ENCODE measurements at regions not wholly inside any gene's neighbourhood (a gene's known extent, or its start where the extent isn't known, plus 50 kb on each side); places are given as distances from the start of the nearest gene placed in this dataset.

GRCh38 chr22:49011379-49011768, 816.3 kb downstream of the BRD1 start:
- Histone ChIP-seq H3K4me1 (no peaks in the 10 kb centered on the region), H3K27ac (no peak overlapping the region), H3K4me3 (no peak overlapping the region), H3K9me3 (no peaks in the 10 kb centered on the region), H3K36me3 (no peaks in the 10 kb centered on the region), H3K27me3 (peaks cover 0 to 26% (median 0%) of the 10 kb centered on the region in 4 donors)
- TF ChIP-seq CTCF (IDR thresholded peaks at IDR 0.05): no peak
- TF ChIP-seq POLR2A (IDR thresholded peaks at IDR 0.05): no peak
- no peak for DNase-seq
- WGBS, 2 donors: 62 to 73% methylated on average over 4 to 9 of the region's 11 CpGs
- intact Hi-C loops (cut with DNase I): loop anchor here (10.0 kb wide), 1 partner anchor 133 kb away; no protein-coding TSS in a partner anchor

GRCh38 chr22:49010901-49011300, 816.8 kb downstream of the BRD1 start:
- DNase-seq: no peak
- Histone ChIP-seq H3K4me1 (no peaks in the 10 kb centered on the region), H3K27me3 (peaks cover 0 to 24% (median 0%) of the 10 kb centered on the region in 4 donors), H3K27ac (no peak overlapping the region), H3K36me3 (no peaks in the 10 kb centered on the region), H3K4me3 (no peak overlapping the region), H3K9me3 (no peaks in the 10 kb centered on the region)
- TF ChIP-seq POLR2A (IDR thresholded peaks at IDR 0.05): no peak
- TF ChIP-seq CTCF (IDR thresholded peaks at IDR 0.05): no peak
- intact Hi-C loops (cut with DNase I): loop anchor here (10.0 kb wide), 1 partner anchor 134 kb away; no protein-coding TSS in a partner anchor
- WGBS, 2 donors: 82 to 100% methylated on average over 1 to 5 of the region's 12 CpGs

GRCh38 chr22:49010070-49010863, 817.4 kb downstream of the BRD1 start:
- no peaks in the 10 kb centered on the region for H3K4me1 ChIP-seq
- intact Hi-C loops (cut with DNase I): loop anchor here (10.0 kb wide), 1 partner anchor 135 kb away; no protein-coding TSS in a partner anchor
- peaks cover 0 to 24% (median 0%) of the 10 kb centered on the region in 4 donors for H3K27me3 ChIP-seq
- no peak overlapping the region for H3K4me3 ChIP-seq
- DNase-seq: no peak
- WGBS, 2 donors: 84 to 89% methylated on average over 14 to 20 of the region's 25 CpGs
- no peak overlapping the region for H3K27ac ChIP-seq
- H3K9me3 ChIP-seq: no peaks in the 10 kb centered on the region
- TF ChIP-seq POLR2A (IDR thresholded peaks at IDR 0.05) (no peak), CTCF (IDR thresholded peaks at IDR 0.05) (no peak)
- no peaks in the 10 kb centered on the region for H3K36me3 ChIP-seq

GRCh38 chr22:49009359-49010063, 818.2 kb downstream of the BRD1 start:
- Histone ChIP-seq H3K9me3 (no peaks in the 10 kb centered on the region), H3K4me1 (no peaks in the 10 kb centered on the region), H3K4me3 (no peak overlapping the region), H3K27ac (no peak overlapping the region), H3K27me3 (peaks cover 0 to 24% (median 0%) of the 10 kb centered on the region in 4 donors), H3K36me3 (no peaks in the 10 kb centered on the region)
- intact Hi-C loops (cut with DNase I): loop anchor here (10.0 kb wide), 1 partner anchor 135 kb away; no protein-coding TSS in a partner anchor
- no peak for TF ChIP-seq CTCF (IDR thresholded peaks at IDR 0.05)
- no peak for TF ChIP-seq POLR2A (IDR thresholded peaks at IDR 0.05)
- DNase-seq: no peak
- 75 to 78% methylated on average over 6 of the region's 12 CpGs for WGBS, 2 donors

GRCh38 chr22:49008682-49009235, 818.9 kb downstream of the BRD1 start:
- no peak for DNase-seq
- Histone ChIP-seq H3K4me3 (no peak overlapping the region), H3K36me3 (no peaks in the 10 kb centered on the region), H3K27me3 (peaks cover 0 to 24% (median 0%) of the 10 kb centered on the region in 4 donors), H3K9me3 (no peaks in the 10 kb centered on the region), H3K4me1 (no peaks in the 10 kb centered on the region), H3K27ac (no peak overlapping the region)
- WGBS, 2 donors: 79 to 95% methylated on average over 7 to 9 of the region's 18 CpGs
- TF ChIP-seq CTCF (IDR thresholded peaks at IDR 0.05): no peak
- no peak for TF ChIP-seq POLR2A (IDR thresholded peaks at IDR 0.05)
- intact Hi-C loops (cut with DNase I): no loop called here

Data from esophagus squamous epithelium (tissue), 5 donors.